Suppressor macrophage (primary cell): ENCODE measurements at regions not wholly inside any gene's neighbourhood (a gene's known extent, or its start where the extent isn't known, plus 50 kb on each side); places are given as distances from the start of the nearest gene placed in this dataset.
A peak's percentile ranks its signal among the peaks of the same experiment; 100 is the strongest.

Experiments used
- DNase-seq, 4 experiments: peaks; one replicate each; pipeline ENCODE4 v3.0.0-alpha.2; 2020 to 2022

DNA sequence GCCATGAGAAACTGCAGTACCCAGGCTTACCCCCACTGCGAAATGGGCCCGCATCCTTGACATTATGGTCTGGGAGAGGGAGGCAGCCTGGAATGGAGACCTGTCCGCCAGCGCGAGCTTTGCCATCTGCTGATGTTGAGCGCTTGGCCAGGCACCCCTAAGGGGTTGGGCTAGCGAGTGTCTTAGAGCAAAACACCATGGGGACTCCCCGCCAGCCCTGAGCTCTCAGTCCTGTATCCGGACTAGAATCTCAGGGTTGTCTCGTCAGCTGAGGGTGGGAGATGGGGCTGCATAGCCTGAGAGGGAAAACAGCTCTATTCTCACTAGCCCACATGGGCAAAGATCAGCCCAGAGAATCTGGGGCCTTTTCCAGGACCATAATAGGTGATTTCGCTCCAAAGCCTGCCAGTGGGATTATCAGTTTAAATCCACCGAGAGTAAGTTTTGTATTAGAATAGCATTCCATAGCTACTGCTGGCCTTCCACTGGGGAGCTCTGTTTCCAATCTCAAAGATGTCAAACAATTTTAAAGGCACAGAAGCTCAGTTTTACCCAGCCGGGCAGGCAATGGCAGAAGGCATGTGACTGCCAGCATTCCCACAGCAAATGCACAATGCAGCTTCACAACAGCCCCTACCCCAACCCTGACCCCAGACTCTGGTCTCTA, 167.5 kb upstream of the TPM1 start:
- DNase-seq, result no peak

DNA sequence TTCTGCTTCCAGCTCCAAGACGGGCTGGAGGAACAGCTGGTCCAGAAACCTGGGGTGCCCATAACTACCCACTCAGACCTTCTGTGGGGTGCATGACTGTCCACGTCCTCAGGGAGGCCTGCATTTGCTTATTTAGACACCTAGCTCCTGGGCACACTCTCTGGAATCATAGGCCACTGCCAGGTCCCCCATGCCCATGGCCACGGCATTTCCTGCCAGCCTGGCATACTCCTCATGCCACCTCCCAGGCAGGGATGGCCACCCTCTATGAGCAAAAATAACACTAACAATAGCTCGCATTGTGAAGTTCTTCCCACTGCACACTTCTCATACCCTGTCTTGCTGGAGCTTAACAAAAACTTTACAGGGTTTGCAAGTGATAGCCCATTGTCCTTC, 166.9 kb upstream of the TPM1 start:
- DNase-seq, result no peak

DNA sequence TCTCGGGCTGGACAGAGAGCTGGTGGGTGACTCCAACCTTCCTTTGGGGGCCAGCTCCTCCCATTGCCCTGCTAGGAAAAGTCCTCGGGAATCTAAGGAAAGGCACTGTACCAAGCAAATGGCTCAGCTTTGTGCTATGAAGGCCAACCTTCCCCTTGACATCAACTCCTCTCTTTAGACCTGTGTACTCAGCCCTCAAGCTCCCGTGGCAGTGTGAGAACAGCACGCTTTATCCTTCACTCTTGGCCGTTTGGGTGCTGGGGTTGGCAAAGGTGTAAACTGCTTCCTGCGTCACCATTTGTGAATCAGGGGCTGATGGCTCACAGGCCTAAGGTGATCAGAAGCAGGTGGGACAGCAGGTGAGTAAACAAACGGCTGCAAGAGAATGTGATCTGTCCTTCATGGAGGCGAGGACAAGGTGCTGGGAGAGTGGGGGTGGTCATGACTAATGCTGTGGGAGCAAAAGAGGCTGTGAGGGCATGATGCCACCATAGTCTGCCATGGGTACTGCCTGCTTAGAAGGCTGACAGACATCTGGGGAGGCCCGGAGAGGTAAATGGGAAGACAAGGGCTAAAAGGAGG, 165.2 kb upstream of the TPM1 start:
- DNase-seq, result no peak

DNA sequence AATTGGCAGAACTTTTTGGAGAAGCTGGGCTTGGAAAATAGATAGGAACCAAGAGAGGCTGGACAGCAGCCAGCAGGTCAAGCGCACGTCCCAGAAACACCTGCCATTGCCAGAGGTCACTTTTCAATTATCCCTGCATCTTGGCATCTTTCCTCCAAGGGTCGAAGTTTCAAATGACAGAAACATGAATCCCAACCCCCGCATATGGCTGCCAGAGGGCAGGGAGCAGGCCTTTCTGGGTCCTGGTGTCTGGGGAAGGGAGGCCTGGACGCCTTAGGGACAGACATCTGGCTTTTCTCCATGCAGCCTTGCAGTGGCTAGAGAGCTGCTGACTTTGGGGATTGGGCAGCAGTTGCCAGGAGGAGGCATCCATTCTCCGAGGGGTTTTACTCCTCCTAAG, 164.5 kb upstream of the TPM1 start:
- no peak for DNase-seq

DNA sequence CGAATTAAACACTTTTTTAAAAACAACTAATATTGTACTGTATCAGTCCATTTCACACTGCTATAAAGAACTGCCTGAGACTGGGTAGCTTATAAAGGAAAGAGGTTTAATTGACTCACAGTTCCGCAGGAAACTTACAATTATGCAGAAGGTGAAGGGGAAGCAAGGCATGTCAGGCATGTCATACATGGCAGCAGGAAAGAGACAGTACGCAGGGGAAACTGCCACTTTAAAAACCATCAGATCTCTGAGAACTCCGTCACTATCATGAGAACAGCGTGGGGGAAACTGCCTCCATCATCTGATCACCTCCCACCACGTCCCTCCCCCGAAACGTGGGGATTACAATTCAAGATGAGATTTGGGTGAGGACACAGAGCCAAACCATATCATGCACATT, 162.8 kb upstream of the TPM1 start:
- DNase-seq, result peak; percentile 31 to 65 (median 48)

DNA sequence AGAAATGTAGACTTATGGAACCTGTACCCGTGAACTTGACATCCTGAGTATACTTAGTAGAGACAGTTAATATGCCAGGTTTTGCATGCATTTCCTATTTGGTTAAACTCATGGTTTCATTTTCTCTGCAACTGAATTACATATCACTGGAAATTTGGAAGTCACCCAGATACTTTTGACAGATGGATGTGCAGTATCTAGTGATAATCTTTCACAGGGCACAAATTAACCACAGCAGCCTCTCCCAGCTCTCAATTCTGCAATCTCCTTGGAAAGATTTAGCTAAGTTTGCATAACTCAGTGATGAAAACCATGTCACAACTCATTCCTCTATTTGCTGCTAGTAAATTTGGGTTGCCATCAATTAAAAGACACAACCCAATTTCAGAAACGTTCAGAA, 162.3 kb upstream of the TPM1 start:
- peak in 2 of 4 experiments; percentile 17 to 20 for DNase-seq

DNA sequence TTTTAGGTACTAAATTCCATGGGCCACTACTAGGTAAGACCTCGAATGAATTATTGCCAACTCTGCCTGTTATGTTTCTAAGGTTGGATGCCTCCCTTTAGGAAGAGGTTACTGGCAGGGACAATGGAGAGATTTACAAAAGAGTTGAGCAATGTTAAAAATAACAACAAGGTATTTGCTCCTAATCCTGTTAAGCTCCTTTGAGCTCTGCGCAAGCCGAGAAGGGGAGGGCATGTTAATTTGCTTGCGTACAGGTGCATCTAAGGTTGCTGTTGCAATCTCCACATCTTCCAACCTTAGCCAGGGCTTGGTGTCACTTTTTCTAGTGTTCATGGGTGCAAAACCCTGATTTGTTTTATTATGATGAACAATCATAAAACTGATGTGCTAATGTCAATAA, 161.5 kb upstream of the TPM1 start:
- DNase-seq, result no peak

DNA sequence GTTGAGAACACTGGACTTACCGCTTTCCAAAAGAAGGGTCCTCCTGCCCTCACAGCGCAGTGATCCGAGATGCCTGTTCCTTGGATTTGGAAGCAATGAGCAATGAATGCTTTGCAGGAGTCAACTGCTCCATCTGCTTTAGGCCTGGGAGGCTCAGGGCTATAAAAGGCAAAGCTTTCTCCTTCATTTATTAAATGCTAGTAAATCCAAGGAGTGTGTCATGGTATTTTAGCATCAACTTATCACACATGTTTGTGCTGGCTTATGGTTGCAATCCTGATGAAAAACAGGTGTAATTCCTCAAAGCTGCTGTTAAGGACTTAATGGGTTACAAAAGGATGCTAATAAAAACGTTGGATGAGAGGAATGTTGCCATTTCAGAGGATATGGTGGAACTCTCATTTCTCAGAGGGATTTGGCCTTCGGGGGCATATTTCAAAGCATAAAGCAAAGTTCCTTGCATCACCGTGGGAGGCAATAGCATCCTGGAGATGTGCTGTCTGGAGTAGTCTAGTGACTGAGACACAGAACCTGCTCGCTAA, 158.5 kb upstream of the TPM1 start:
- no peak for DNase-seq

DNA sequence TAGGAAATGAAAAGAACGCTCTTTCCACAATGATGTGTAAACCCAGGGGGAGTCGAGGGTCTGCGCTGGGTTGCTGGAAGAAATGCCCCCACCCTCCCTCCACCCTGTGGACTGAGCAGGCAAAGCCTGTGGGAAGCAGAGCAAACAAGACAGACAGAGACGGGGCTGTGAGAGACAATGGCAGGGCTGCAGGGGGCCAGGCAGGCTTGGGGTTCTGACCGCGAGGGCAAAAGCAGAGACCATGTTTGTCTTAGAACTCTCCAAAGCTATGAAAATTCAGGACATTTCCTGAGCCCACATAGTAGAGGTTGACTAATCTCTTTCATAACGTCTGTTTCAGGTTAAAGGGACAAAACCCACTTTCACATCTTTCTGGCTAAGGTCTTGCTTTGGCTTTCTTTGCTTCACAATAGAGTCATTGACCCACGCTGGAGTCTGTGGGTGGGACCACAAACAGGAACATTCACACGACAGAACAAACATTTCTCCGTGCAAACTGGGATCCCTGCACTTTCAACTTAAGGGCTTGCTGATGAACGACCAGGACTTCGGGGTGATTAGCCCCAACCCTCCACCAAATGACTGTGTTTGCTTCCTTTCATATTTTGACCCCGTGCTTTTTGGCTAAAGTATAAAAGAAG, 156.0 kb upstream of the TPM1 start:
- peak; percentile 50 to 74 (median 68) for DNase-seq

DNA sequence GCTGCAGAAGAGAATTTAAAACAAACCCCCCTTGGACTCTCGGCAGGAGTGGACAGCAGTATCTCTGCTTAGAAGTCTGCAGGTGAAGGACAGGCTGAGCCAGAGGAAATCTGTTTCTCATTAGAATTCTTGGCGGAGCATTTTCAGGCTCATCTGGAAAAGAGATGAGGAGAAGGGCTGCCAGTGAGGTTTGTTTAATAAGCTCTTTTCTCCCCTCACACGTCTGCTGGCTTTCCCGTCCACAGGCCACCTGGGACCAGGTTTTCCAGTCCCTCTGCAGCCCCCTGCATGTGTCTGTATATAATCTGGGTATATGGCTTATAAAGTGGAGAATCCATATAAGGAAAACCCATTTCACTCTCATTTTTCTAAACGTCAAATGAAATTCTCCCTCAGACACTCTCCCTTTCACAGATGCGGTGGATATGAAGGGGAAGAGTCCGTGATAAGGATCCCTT, 155.4 kb upstream of the TPM1 start:
- DNase-seq, result no peak

DNA sequence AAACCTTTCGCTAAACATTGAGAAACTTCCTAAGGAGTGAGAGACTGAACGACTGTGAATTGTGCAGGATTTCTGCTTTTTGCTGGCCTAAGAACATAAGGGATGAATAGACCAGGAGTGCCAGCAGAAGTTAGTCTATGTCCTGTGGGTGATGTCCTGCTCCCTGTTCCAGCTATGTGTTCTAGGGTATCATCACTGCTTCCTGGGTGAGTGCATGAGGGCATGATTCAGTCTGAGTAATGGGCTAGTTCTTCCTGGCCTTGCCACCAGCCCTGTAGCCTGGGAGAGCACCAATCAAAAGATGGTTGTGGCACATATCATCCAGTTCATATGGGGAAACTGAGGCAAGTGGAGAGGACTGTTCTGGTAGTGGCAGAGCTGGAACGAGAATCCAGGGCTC, 153.9 kb upstream of the TPM1 start:
- DNase-seq, result peak; percentile 30 to 56 (median 35)

DNA sequence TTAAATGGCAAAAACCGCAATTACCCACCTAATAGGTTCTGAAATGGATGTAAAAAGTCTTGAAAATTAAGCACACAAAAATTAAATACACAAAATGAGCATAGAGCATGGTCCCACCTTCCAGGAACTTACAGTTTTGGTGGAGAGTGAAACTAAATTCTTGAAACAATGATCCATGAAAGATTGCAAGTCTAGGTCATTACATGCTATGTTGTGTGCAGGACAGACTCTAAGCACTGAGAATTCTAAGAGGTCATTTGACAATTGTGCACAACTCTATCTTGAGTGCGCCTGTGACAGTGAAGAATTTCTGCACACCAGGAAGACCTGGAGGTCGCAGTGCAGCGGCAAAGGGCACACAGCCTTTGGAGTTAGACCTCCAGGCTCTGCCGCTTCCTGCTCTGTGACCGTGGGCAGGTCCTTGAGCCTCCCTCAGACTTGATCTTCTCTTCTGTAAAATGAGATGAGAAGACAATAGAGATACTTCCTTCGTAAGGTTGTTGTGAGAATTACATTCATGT, 153.3 kb upstream of the TPM1 start:
- no peak for DNase-seq

DNA sequence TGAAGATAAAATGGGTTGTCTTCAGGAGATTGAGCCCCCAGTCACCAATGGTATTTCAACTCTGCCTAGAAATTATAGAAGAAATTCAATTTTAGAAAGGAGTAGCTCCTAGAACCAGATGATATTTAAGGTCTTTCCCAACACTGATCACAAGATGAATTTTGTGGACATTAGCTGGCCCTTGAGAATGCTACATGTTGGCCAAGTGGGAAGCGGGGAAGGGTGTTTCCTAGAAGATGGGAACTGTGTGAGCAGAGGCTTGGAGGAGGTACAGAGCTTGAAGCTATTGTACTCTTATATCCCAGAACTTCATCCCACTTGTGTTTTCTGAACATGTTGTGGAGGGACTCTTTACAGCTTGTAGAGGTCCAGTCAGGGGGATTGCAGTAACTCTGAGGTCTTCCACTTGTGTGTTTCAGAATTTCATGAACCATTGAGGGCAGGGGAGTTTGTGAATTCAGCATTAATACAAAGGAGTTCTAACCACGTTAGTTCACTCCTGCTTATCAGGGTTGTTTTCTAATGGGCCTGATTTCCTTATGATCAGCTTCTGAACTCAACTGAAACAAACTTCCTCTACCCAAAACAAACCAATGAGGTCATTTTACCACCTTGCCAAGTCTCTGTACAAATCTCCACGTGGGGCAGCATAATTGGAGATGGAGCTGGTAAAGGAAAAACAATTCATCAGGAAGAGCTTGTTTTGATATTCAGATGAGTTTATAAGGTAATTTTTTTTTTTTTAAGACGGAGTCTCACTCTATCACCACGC, 152.6 kb upstream of the TPM1 start:
- DNase-seq, result no peak

DNA sequence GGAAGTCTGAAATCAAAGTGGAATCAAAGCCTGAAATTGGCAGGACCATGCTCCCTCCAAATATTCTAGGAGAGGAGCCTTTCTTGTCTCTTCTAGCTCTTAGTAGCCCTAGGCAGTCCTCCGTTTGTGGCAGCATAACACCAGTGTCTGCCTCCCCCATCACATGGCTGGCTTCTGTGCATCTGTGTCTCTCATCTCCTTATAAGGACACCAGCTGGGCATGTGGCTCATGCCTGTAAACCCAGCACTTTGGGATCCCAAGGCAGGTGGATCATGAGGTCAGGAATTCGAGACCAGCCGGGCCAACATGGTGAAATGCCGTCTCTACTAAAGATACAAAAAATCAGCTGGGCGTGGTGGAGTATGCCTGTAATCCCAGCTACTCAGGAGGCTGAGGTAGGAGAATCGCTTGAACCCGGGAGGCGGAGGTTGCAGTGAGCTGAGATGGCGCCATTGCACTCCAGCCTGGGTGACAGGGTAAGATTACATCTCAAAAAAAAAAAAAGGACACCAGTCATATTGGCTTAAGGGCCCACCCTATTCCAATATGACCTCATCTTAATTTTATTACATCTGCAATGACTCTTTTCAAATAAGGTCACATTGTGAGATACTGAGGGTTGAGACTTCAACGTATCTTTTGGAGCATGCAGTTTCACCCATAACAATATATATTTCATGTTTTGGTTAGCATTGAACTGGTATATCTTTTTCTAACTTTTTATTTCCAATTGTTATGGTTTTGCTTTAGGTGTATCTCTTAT, 148.0 kb upstream of the TPM1 start:
- no peak for DNase-seq

DNA sequence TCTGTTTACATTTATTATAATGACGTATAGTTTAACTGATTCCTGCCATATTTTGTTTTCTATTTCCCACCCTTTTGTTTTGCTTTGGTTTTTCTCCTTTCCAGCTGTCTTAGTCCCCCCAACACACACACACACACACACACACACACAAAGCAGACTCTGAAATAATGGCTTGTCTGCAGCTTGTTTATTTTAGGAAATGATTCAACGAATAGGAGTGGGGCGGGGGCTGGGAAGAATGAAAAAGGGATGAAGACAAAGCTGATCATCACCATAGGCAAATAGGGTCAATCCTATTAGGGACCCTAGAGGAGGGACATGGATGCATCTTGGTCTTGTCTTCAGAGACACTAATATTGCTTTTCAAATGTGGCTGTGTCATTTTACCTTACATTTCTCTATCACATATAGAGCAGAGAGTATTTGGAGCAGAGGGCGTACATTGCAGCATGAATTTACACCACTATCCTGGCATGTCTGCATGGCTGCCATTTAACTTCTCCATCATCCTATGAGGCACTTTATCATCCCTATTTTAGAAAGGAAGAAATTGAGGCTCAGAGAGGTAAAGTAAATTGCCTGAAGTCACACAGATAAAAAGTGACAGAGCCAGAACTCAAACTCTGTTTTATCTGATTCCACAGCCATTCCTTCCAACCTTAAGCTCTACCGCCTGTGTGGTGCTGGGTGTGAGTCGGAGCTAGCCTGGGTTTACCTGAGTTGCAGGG, 147.2 kb upstream of the TPM1 start:
- DNase-seq, result no peak

DNA sequence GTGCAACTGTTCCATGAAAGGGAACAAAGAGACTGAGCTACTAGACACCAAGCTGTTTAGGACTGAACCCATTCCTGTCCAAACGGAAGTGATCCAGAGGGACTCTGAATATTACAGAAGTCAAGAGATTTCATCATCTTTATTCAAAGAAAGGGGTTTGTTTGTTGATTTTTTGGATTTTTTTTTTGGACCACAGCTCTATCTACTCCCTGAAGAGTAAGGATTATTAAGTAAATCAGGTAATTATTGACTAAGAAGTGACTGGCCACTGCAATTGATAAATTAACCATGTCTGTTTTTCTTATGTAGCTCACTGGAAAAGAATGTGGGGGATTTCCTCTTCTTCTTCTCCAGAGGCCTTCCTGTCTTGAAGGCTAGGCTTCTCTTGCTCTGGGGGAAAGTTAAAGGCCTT, 146.6 kb upstream of the TPM1 start:
- no peak for DNase-seq

DNA sequence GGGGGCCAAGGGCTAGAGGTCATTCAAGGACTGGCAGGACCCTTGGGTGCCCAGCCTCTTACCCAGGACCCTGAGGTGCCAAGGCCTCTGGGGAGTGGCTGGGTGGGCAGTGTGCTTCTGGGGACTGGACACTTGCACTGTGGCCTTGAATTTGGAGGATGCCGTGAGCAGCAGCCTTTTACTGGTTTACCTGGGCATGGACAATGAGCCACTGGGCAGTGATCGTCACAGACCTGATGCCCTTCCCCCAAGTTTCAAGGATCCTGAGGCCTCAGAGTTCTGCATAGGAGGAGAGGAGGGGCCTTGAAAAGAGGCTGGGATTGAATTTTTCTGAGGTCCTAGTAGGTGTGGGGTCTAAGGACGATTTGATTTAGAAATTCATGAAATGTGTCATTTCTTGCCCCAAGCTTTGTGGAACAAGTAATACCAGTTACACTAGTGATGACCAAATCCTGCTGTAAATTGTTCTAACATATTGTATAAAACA, 146.1 kb upstream of the TPM1 start:
- DNase-seq, result no peak

DNA sequence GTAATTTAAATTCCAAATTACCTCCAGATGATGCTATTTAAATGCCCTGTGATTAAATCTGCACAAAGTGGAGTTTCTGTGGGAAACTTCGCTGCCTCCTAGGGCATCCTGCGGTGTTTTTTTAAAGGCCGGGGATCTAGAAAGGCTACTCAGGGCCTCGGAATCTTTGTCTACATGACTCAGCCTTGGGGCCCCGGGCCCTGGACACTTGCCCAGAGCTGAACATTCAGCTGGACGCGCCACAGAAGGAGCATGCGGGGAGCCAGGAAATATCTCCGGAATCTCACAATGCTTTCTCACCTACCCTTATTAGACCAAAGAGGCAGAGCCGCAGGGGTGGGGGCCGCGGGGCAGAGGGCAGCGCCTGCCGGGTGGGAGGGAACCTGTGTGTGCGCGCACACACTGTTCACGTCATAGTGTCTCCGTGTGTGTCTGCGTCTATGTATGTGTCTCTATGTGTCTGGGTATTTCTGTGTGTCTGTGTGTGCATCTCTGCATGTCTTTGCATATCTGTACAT, 145.5 kb upstream of the TPM1 start:
- no peak for DNase-seq

DNA sequence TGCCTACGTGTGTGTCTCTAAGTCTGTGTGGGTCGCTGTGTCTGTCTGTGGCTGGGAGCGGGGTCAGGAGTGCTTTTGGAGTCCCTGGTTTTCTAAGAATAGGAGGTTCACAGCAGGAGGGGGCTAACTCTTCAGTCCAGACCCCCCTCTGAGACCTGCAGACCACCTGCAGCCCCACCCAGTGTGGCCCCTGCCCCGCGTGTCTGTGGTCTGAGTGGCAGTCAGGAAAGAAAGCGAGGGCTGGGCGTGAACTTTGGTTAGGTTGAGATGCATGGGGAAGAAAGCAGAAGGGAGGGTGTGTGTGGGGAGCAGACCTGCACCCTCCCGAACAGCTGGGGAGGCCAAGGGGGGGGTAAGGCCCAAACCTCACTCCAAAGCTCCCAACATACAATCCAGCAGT, 144.9 kb upstream of the TPM1 start:
- no peak for DNase-seq

DNA sequence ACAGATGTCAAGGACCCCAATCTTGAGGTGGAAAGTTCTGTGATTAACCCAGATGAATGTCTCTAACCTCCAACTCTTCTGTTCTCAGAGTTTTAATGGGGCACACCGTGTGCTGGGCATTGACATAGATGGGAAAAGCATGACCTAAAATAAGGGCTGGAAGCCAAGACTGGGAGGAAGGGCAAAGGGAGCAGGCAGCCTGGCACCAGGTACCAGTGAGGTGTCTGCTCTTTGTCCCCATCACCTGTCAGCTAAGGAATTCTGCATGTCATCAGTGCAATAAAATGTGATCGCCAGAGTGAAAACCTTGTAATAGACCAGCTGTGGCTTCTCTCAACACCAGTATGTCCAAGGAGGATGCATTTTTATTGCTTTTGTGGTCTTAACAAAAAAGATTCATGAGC, 143.5 kb upstream of the TPM1 start:
- no peak for DNase-seq
